SW480 (cell line): ENCODE measurements at regions not wholly inside any gene's neighbourhood (a gene's known extent, or its start where the extent isn't known, plus 50 kb on each side); places are given as distances from the start of the nearest gene placed in this dataset.

Experiments used
- DNase-seq: peaks from one replicate; pipeline ENCODE4 v3.0.0-alpha.2; 2016; ENCODE audit warnings: low spot score

- no peak for DNase-seq
Measured at GRCh38 chr16:6280055-6280454, 1052.6 kb upstream of the RBFOX1 start.

DNA sequence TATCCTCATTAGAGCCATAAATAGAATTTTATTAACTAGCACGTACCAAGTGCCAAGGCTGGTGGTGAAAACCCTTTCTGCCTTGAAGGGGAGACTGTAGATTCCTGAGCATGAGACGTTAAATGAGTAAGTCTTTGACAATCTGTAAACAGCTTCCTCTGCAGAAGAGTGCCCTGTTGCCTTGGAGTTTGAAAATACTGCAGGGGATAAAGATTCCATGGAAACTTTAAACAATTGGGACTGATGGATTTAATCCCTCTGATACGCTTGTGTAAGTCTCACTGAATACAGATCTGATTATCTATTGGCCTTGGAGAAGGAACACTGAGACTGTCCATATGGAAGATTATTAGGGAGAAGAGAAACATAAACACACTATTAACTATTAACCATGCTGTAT, 1053.4 kb upstream of the RBFOX1 start:
- no peak for DNase-seq

DNA sequence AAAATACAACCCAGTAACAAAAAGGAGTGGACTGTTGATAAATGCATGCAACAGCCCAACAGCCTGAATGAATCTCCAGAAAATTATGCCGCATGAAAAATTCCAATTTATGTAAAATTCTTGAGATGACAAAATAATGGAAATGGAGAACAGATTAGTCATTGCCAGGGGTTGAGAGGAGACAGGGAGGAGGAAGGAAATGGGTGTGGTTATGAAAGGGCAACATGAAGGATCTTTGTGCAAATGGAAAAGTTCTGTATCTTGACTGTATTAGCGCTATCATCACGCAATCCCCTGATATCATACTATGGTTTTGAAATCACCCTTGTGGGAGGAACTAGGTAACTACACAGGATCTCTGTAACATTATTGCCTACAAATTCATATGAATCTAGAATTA, 1058.3 kb upstream of the RBFOX1 start:
- DNase-seq: no peak

- DNase-seq: no peak
Measured at GRCh38 chr16:6267682-6268081, 1065.0 kb upstream of the RBFOX1 start.

GRCh38 chr16:6266703-6267102, 1065.9 kb upstream of the RBFOX1 start:
- DNase-seq: no peak

DNA sequence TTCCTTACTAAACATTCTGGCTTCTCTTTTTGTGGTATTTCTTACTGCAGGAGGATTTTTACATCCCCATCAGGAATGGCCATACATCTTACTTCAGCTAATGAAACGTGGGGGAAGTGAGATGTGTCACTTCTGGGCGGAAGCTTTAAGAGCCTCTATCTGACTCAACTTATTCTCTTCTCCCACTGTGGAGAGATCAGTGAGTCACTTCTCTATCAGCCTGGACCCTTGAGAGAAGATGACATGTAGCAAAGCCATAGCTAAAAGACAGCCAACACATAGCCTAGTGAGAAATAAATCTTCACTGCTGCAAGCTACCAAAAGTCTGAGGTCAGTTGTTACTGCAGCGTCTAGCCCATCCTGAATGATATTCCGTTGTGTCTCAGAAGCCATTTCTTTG, 1066.7 kb upstream of the RBFOX1 start:
- DNase-seq: no peak

DNA sequence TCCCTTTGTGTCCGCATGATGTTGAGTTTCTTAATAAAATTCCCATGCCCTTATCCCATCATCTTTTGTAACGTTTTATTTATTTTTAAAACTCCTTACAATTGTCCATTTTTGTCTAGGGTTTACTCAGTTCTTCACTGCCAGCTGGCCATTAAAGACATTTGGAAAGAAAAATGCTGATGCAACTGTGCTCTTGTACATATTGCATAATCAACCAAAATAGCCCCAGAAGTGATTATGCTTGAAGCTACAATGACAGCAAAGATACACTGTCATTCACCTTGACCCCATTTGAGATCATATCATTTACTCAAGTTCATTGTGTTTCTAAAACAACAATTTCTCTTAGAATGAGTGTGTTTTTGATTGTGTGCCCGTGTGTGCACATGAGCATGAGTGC, 1074.6 kb upstream of the RBFOX1 start:
- DNase-seq: no peak

DNA sequence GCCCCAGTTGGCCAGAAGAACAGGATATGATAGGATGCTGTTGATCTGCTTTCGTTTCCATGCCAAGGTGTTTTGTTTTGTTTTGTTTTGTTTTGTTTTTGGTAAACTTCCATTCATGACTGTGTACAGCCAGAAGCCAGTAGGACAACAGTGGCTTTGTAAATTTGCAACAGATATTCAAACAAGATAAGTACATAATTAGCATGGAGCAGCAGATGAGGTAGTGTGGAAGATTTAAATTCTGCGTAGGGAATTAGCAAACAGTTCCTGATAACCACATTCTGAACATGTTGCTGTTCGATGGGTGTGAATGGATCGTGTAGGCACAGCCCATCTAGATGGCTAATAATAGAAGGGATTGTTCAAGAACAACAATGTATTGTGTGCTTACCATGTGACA, 1080.1 kb upstream of the RBFOX1 start:
- no peak for DNase-seq

- no peak for DNase-seq
Measured at GRCh38 chr16:6250511-6250910, 1082.1 kb upstream of the RBFOX1 start.

GRCh38 chr16:6249863-6250262, 1082.8 kb upstream of the RBFOX1 start:
- DNase-seq: no peak

DNA sequence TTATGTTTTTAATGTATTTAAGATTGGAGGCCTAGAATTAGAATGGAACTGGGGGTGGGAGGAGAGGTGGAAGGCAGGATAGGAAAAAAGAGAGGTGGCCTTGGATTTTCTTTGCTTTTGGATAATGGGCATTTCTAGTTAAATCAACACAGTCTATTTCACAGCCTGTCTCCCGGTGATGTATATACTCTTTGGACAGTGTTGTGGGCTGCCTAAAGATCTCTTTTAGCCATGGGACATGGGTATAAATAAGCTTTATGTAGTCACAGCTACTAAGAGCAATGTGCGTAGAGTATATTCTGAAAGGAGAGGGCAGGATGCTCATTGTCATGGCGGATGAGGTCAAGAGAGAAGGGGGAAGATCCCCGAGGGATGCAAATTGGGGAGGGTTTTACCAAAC, 1084.4 kb upstream of the RBFOX1 start:
- no peak for DNase-seq

DNA sequence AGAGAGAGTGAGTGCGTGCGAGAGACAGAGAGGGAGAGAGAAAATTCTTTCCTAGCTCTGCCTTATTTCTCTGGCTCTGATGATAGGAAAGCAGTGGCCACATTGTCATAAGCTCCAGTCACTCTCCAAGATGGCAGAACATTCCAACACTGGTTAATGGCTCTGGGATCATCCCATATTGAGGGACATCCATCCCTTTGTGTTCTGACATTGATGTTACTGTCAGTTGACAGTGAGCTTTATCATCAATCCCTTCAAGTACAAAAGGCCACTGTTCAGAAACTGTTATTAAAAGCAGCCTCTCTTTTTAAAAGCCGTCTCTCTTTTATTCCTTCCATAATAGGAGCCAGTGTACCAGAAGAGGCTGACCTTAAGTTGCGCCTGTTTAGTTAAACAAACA, 1084.9 kb upstream of the RBFOX1 start:
- DNase-seq: no peak

DNA sequence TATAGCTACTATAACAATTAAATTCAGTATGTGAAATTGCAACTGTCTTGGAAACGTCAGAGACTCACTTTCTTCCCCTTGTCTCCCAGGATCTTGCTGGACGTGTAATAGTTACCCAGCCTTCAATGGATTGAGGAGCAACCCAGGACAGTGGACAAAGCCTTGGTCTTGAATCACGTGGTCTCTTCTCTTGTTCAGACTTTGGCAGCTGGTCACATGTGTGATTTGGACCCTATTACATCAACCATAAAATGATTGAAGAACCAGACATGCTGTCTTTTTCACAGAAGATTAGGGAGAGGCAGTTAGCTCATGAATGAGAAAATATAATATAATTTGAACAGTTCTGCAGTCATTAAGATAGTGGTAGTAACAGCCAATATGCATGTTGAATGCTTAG, 1085.5 kb upstream of the RBFOX1 start:
- DNase-seq: no peak

DNA sequence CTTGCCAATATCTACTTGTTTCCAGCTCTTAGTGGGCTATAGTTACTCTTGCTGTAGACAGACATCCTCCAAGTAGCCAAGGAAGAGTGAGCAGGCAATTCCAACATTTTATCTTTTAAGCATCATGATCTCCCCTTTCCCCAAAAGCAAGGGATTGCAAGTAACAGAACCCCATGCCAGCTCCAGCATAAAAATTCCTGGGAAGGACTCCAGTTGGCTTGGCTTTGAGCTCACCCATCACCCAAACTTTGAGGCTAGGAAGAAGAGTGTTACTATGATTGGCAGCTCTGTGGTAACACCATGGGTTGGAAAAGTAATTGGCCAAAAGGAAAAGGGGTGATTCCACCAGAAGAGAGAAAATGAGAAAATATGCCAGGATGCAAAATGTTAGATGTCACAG, 1086.4 kb upstream of the RBFOX1 start:
- DNase-seq: no peak

DNA sequence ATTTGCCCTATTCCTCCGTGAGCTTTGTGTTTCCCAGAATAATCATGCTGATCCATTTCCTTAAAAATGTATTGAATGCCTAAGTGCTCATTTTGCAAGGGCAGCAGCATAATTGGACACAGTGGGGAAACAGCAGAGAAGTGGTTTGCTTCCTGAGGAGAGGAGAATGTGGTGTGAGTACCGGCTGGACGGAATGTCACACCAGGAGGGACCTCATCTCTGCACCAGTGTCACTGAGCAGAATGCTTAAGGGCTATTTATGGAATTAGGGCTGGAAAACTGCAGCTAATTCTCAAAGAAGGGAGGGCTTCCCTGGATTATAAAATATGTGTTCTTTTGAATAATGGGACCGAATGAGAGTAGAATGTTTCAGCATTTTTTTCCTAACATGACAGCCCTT, 1100.6 kb upstream of the RBFOX1 start:
- no peak for DNase-seq

DNA sequence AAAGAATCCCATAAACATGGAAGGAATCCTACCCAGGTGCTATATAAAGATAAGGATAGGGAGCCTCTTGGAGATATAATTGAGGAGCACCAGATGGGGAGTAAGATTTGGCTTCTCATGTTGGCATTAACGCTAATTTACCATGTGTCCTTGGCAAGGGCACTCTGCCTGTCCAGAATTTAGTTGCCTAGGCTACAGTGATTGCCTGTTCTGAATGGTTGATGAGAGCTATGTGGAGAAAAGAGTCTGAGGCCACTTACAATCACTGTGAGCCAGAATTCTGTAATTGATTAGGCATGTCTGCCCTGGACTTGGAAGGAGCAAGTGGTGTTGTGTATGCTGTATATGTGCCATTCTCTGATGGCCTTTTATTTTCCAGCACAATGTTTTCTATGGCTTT, 1101.2 kb upstream of the RBFOX1 start:
- no peak for DNase-seq

GRCh38 chr16:6229186-6229585, 1103.5 kb upstream of the RBFOX1 start:
- DNase-seq: no peak

DNA sequence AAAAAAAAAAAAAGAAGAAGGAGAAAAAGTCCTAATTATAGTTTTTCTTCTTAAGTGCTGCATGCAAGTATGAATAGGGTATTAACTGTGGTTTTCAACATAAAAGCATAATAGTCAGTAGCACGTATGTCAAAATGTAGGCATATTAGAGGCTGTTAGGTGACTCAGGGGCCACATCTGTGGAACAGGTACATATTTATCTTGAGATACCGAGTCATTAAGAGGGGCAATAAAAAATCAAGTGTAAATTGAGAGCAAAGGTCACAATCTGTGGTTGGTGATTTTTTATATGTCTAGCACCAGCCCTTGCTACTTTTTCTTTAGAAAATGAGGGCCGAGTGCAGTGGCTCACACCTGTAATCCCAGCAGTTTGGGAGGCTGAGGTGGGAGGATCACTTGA, 1113.8 kb upstream of the RBFOX1 start:
- DNase-seq: no peak

GRCh38 chr16:6216836-6217235, 1115.8 kb upstream of the RBFOX1 start:
- no peak for DNase-seq

DNA sequence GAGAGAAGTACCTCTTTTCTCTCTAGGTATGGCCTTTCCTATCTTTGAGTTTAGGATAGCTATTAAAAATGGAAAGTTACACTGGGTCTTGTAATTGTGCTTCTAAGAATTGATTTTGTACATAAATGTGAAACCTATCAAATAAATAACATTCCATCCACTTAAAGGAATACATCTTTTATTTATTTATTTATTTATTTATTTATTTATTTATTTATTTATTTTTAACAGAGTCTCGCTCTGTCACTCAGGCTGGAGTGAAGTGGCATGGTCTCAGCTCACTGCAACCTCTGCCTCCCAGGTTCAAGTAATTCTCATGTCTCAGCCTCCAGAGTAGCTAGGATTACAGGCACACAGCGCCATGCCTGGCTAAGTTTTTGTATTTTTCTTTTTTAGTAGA, 1114.0 kb upstream of the EEF2KMT start:
- no peak for DNase-seq

DNA sequence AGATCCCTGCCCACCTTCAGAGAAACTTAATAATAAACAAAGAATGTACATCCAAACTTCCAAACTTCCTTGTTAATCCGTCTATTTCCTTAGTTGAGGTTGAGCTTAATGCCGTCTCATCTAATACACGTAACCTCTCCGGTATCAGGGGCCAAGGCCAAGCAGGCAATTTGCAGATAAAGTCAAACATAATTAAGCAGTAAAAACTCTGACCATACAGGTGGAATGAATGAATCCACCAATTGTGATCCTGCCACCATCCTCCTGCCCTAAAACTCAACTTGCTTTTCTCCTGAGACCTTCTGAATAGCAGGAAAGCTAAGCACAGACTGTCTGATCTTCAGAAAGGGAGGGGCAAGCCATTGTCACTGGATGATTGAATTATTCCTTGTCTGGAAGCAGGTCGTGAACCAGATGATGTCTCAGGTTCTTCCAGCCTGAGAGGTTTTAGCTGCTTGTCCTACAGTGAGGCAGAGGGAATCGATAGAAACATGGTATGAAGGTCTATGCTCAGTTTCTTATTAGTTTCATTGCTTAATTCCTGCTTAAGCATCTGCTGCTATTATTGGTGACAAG, 1111.8 kb upstream of the EEF2KMT start:
- no peak for DNase-seq

GRCh38 chr16:6207580-6207979, 1110.0 kb upstream of the EEF2KMT start:
- no peak for DNase-seq

GRCh38 chr16:6207124-6207523, 1109.5 kb upstream of the EEF2KMT start:
- no peak for DNase-seq

DNA sequence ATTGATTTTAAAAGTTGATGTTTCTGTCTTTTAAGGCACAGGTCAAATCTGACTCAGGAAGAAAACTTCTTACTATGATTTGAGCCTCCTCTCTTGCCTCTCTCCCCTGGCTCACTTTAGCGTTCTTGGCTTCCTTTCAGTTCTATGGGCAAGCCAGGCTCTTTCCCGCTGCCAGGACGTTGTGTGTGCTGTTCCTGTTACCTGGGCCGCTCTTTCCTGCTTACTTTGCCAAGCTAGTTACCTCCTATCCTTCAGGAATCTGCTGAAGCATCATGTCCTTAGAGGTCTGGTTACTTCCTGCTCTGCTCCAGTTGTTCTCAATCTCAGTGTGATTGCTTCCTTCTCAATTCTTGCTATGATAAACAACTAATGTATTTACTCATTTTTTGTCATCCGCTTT, 1108.5 kb upstream of the EEF2KMT start:
- no peak for DNase-seq

GRCh38 chr16:6204945-6205344, 1107.3 kb upstream of the EEF2KMT start:
- DNase-seq: no peak
